Stomach (tissue), 8 donors: ENCODE measurements at regions not wholly inside any gene's neighbourhood (a gene's known extent, or its start where the extent isn't known, plus 50 kb on each side); places are given as distances from the start of the nearest gene placed in this dataset.

Source experiments
- DNase-seq, 2 donors: peaks; one replicate each; pipeline versions ENCODE4 v3.0.0 to v3.0.0-alpha.2; 2013 to 2019
- H3K27ac ChIP-seq, 5 donors: fragments of 200-600 bp in 4 of 5; sonication (generic) in 4 of 5; one replicate each; pipeline ENCODE4 v1.5.1; 2013 to 2019; ENCODE audit warnings: mild to moderate bottlenecking in 1 of 5, moderate library complexity in 1 of 5
- H3K27me3 ChIP-seq, 3 donors: fragments of 200-600 bp; sonication (generic); one replicate each; pipeline ENCODE4 v1.5.1; 2017 to 2019; ENCODE audit warnings: mixed run types in 1 of 3
- H3K36me3 ChIP-seq, 4 donors: fragments of 200-600 bp; sonication (generic); 1 replicate in 3 of 4; 2 replicates in 1 of 4; pipeline ENCODE4 v1.5.1; 2016 to 2019
- H3K4me1 ChIP-seq, 4 donors: fragments of 200-600 bp; sonication (generic); one replicate each; pipeline ENCODE4 v1.5.1; 2016 to 2019
- H3K4me3 ChIP-seq, 4 donors: fragments of 200-600 bp; sonication (generic) in 3 of 4; one replicate each; pipeline ENCODE4 v1.5.1; 2016 to 2019; ENCODE audit warnings: mild to moderate bottlenecking in 1 of 4
- H3K9me3 ChIP-seq, 4 donors: fragments of 200-600 bp; sonication (generic); one replicate each; pipeline ENCODE4 v1.5.1; 2016 to 2019
- CTCF ChIP-seq, 7 experiments: fragments of 450-650 bp in 4 of 7; fragments of 200-600 bp in 3 of 7; sonication (generic) in 3 of 7; IDR thresholded peaks; one replicate each; pipeline ENCODE4 v1.5.1; 2016 to 2019; ENCODE audit warnings: antibody characterized with exemption in 7 of 7, control low read depth in 2 of 7, mild to moderate bottlenecking in 1 of 7
- EP300 ChIP-seq: sonication (generic); formaldehyde crosslinking; IDR thresholded peaks from one replicate; pipeline ENCODE4 v1.6.1; 2017; ENCODE audit warnings: antibody characterized with exemption
- POLR2A ChIP-seq, 4 donors: fragments of 450-650 bp; IDR thresholded peaks; one replicate each; pipeline ENCODE4 v1.6.1; 2016; ENCODE audit warnings: antibody characterized with exemption in 4 of 4, control low read depth in 2 of 4, mild to moderate bottlenecking in 1 of 4, moderate library complexity in 1 of 4
- POLR2AphosphoS5 ChIP-seq, 3 donors: sonication (generic); formaldehyde crosslinking; IDR thresholded peaks; one replicate each; pipeline ENCODE4 v1.6.1; 2016; ENCODE audit warnings: antibody characterized with exemption in 3 of 3
- WGBS, 5 donors: extraction: QIAGEN DNeasy Blood & Tissue Kit in 3 of 5; methylation state at CpG; one replicate each; pipeline versions ENCODE4 v1.1.5 to v1.1.7; 2013 to 2018; 5-methylcytosine and 5-hydroxymethylcytosine counted together
- intact Hi-C: fragments of 100-400 bp; cut with DNase I; formaldehyde crosslinking; loops from one replicate; pipeline ENCODE4 v1.15.1; 2023; ENCODE audit warnings: low total_unique reads
- donor health status: healthy with polysubstance abuse.
- donor health status: Bipolar disorder and iron deficiency.
- donor health status: healthy.

- Histone ChIP-seq H3K27ac (no peak overlapping the region), H3K36me3 (no peaks in the 10 kb centered on the region), H3K9me3 (no peaks in the 10 kb centered on the region), H3K27me3 (no peaks in the 10 kb centered on the region), H3K4me3 (no peak overlapping the region), H3K4me1 (no peaks in the 10 kb centered on the region)
- intact Hi-C loops = no loop called here
- no peak for TF ChIP-seq POLR2A (IDR thresholded peaks at IDR 0.05)
- no peak for TF ChIP-seq CTCF (IDR thresholded peaks at IDR 0.05)
- TF ChIP-seq EP300 = no peak
- no peak for TF ChIP-seq POLR2AphosphoS5 (IDR thresholded peaks at IDR 0.05)
- DNase-seq = no peak
- WGBS, 5 donors = 66 to 76% (median 73%) methylated on average over 5 of the region's 5 CpGs
Observed at GRCh38 chr1:87176087-87176486, 152.6 kb upstream of the LMO4 start.

GRCh38 chr1:87176514-87176913, 152.2 kb upstream of the LMO4 start:
- Histone ChIP-seq H3K27ac (no peak overlapping the region), H3K4me3 (no peak overlapping the region), H3K9me3 (no peaks in the 10 kb centered on the region), H3K36me3 (no peaks in the 10 kb centered on the region), H3K27me3 (no peaks in the 10 kb centered on the region), H3K4me1 (no peaks in the 10 kb centered on the region)
- DNase-seq = no peak
- 53 to 65% (median 64%) methylated on average over 5 of the region's 5 CpGs for WGBS, 5 donors
- intact Hi-C loops = no loop called here
- TF ChIP-seq POLR2AphosphoS5 (IDR thresholded peaks at IDR 0.05) (no peak), EP300 (no peak), POLR2A (IDR thresholded peaks at IDR 0.05) (no peak), CTCF (IDR thresholded peaks at IDR 0.05) (no peak)

- no peak for DNase-seq
- H3K9me3 ChIP-seq = no peaks in the 10 kb centered on the region
- H3K27ac ChIP-seq = no peak overlapping the region
- H3K4me1 ChIP-seq = no peaks in the 10 kb centered on the region
- 77 to 88% (median 86%) methylated on average over 4 of the region's 4 CpGs for WGBS, 5 donors
- H3K36me3 ChIP-seq = no peaks in the 10 kb centered on the region
- intact Hi-C loops = no loop called here
- TF ChIP-seq EP300 (no peak), POLR2AphosphoS5 (IDR thresholded peaks at IDR 0.05) (no peak), POLR2A (IDR thresholded peaks at IDR 0.05) (no peak), CTCF (IDR thresholded peaks at IDR 0.05) (no peak)
- H3K4me3 ChIP-seq = no peak overlapping the region
- no peaks in the 10 kb centered on the region for H3K27me3 ChIP-seq
Observed at GRCh38 chr1:87178441-87178840, 150.2 kb upstream of the LMO4 start.

- 71 to 85% (median 83%) methylated on average over 15 of the region's 15 CpGs for WGBS, 5 donors
- H3K4me1 ChIP-seq = no peaks in the 10 kb centered on the region
- no peak for TF ChIP-seq CTCF (IDR thresholded peaks at IDR 0.05)
- no peak for TF ChIP-seq POLR2A (IDR thresholded peaks at IDR 0.05)
- no peak for TF ChIP-seq EP300
- no peak for TF ChIP-seq POLR2AphosphoS5 (IDR thresholded peaks at IDR 0.05)
- no peaks in the 10 kb centered on the region for H3K36me3 ChIP-seq
- H3K27ac ChIP-seq = no peak overlapping the region
- intact Hi-C loops = no loop called here
- H3K4me3 ChIP-seq = no peak overlapping the region
- no peaks in the 10 kb centered on the region for H3K9me3 ChIP-seq
- H3K27me3 ChIP-seq = no peaks in the 10 kb centered on the region
- no peak for DNase-seq
Observed at GRCh38 chr1:87179076-87179810, 149.4 kb upstream of the LMO4 start.
